K562 (cell line): ENCODE measurements at regions not wholly inside any gene's neighbourhood (a gene's known extent, or its start where the extent isn't known, plus 50 kb on each side); places are given as distances from the start of the nearest gene placed in this dataset.

Source experiments
- ATAC-seq: fragments of 200-7000 bp; cut with Tn5 transposase; 3 replicates; pipeline ENCODE4 v1.9.1; 2020; ENCODE audit warnings: moderate library complexity
- BruUV-seq: library from RNA; stranded (reverse); fragments of 400-500 nt; replicated peaks from 2 replicates; lab custom pipeline; 2021; lab: Mats Ljungman, UMichigan
- CTCF ChIA-PET: fragments of 300-600 bp; formaldehyde crosslinking; extraction: SDS; loops from one replicate; lab custom pipeline; 2021; ENCODE audit warnings: low intra/inter-chr PET ratio; lab: Yijun Ruan, JAX
- POLR2A ChIA-PET: fragments of 300-600, 350-650 bp; sonication (Branson Sonifier 250); formaldehyde crosslinking; extraction: SDS; loops from one replicate; lab custom pipeline; 2021; ENCODE audit warnings: antibody characterized with exemption, inconsistent platforms; lab: Yijun Ruan, JAX
- DNase-seq, 4 experiments: peaks; one replicate each; pipeline versions ENCODE4 v3.0.0 to v3.0.0-alpha.2; 2011 to 2018; ENCODE audit warnings: low spot score in 3 of 4, mixed read lengths in 3 of 4; ENCODE audit errors: extremely low read depth in 1 of 4
- FAIRE-seq: peaks from 2 replicates; lab custom pipeline; 2011; peaks lifted over from hg19 to GRCh38; lab: Jason Lieb, UNC
- H2AFZ ChIP-seq: 2 replicates; pipeline ENCODE4 v1.6.0; 2011; ENCODE audit warnings: low read depth, low read length, control low read depth, inconsistent platforms
- H3K27ac ChIP-seq: fragments of 200-600 bp; 3 replicates; pipeline ENCODE4 v1.8.0; 2011; ENCODE audit warnings: low read depth, mild to moderate bottlenecking, control low read depth, inconsistent platforms, low read length, moderate library complexity, mixed read lengths; ENCODE audit errors: extremely low read depth
- H3K27me3 ChIP-seq, 2 experiments: fragments of 300-600 bp in 1 of 2; 2 replicates in 1 of 2; 3 replicates in 1 of 2; pipeline versions ENCODE4 v1.6.0 to v1.8.0; 2011; ENCODE audit warnings: inconsistent platforms in 2 of 2, low read length in 2 of 2, mild to moderate bottlenecking in 1 of 2, mixed read lengths in 1 of 2, moderate library complexity in 1 of 2; ENCODE audit not compliant: control insufficient read depth in 2 of 2, insufficient read depth in 2 of 2
- H3K36me3 ChIP-seq: fragments of 300-600 bp; 3 replicates; pipeline ENCODE4 v1.8.0; 2011; ENCODE audit warnings: mild to moderate bottlenecking, low read length, inconsistent platforms; ENCODE audit not compliant: control insufficient read depth, insufficient read depth
- H3K4me1 ChIP-seq, 2 experiments: fragments of 200-600 bp in 1 of 2; replicated peaks in 1 of 2; 2 replicates in 1 of 2; 3 replicates in 1 of 2; pipeline versions ENCODE4 v1.5.1 to v1.8.0; 2011; ENCODE audit warnings: inconsistent platforms in 2 of 2, low read length in 2 of 2, mild to moderate bottlenecking in 1 of 2, mixed read lengths in 1 of 2, moderate library complexity in 1 of 2; ENCODE audit not compliant: control insufficient read depth in 2 of 2, insufficient read depth in 2 of 2
- H3K4me2 ChIP-seq: 2 replicates; pipeline ENCODE4 v1.6.1; 2011; ENCODE audit warnings: low read length, control low read depth, inconsistent platforms, mixed read lengths; ENCODE audit not compliant: insufficient read depth
- H3K4me3 ChIP-seq: fragments of 200-600 bp; sonication (generic), shearing (Covaris generic); 2 replicates; pipeline ENCODE4 v1.5.1; 2016; ENCODE audit warnings: control low read depth, inconsistent platforms
- H3K79me2 ChIP-seq: fragments of 200-600 bp; 3 replicates; pipeline ENCODE4 v1.8.0; 2011; ENCODE audit warnings: low read length, inconsistent platforms; ENCODE audit not compliant: control insufficient read depth, insufficient read depth
- H3K9ac ChIP-seq, 2 experiments: 2 replicates each; pipeline versions ENCODE4 v1.6.0 to v1.6.1; 2011; ENCODE audit warnings: low read depth in 2 of 2, low read length in 2 of 2, control low read depth in 1 of 2, inconsistent platforms in 1 of 2, mild to moderate bottlenecking in 1 of 2, mixed read lengths in 1 of 2; ENCODE audit not compliant: insufficient read depth in 1 of 2
- H3K9me1 ChIP-seq: one replicate; pipeline ENCODE4 v1.6.0; 2011; ENCODE audit warnings: inconsistent platforms, mild to moderate bottlenecking, low read length, moderate library complexity; ENCODE audit not compliant: control insufficient read depth, insufficient read depth
- H3K9me3 ChIP-seq: replicated peaks from 2 replicates; pipeline ENCODE4 v1.5.1; 2011; ENCODE audit warnings: low read depth, low read length, inconsistent platforms; ENCODE audit not compliant: control insufficient read depth, insufficient read depth
- H4K20me1 ChIP-seq: replicated peaks from 2 replicates; pipeline ENCODE4 v1.6.1; 2011; ENCODE audit warnings: low read length, inconsistent platforms, mixed read lengths; ENCODE audit not compliant: control insufficient read depth, insufficient read depth
- BACH1 ChIP-seq: fragments of 200-800 bp; sonication (Bioruptor generic); IDR thresholded peaks from 2 replicates; pipeline ENCODE4 v1.6.1; 2016; ENCODE audit warnings: missing genetic modification characterization, missing compliant biosample characterization
- CBFB ChIP-seq: sonication (generic); formaldehyde crosslinking; IDR thresholded peaks from 2 replicates; pipeline ENCODE4 v1.4.0; 2020; ENCODE audit warnings: mild to moderate bottlenecking, missing genetic modification reagents
- MCM3 ChIP-seq: fragments of 450-650 bp; IDR thresholded peaks from 2 replicates; pipeline ENCODE4 v1.6.1; 2016
- NR1H2 ChIP-seq: sonication (generic); formaldehyde crosslinking; IDR thresholded peaks from 2 replicates; pipeline ENCODE4 v1.4.0; 2020; ENCODE audit warnings: mild to moderate bottlenecking, missing genetic modification reagents
- POLR2G ChIP-seq: fragments of 200-400 bp; formaldehyde crosslinking; IDR thresholded peaks from 2 replicates; pipeline ENCODE4 v1.6.1; 2017; ENCODE audit warnings: low read depth, mild to moderate bottlenecking, antibody characterized with exemption, low read length, moderate library complexity
- RBM34 ChIP-seq: fragments of 200-400 bp; formaldehyde crosslinking; IDR thresholded peaks from 2 replicates; pipeline ENCODE4 v1.6.1; 2018; ENCODE audit warnings: low read length, borderline replicate concordance; ENCODE audit not compliant: insufficient read depth
- RBM39 ChIP-seq: fragments of 200-400 bp; formaldehyde crosslinking; optimal IDR thresholded peaks from 2 replicates; pipeline ENCODE3; 2018; ENCODE audit warnings: low read depth, low read length
- SAFB2 ChIP-seq: fragments of 200-400 bp; formaldehyde crosslinking; IDR thresholded peaks from 2 replicates; pipeline ENCODE4 v1.6.1; 2018; ENCODE audit warnings: borderline replicate concordance, low read length, low read depth, moderate library complexity; ENCODE audit not compliant: severe bottlenecking
- SOX6 ChIP-seq: fragments of 450-650 bp; IDR thresholded peaks from 2 replicates; pipeline ENCODE4 v1.6.1; 2014; ENCODE audit warnings: mild to moderate bottlenecking
- ZSCAN32 ChIP-seq: fragments of 450-650 bp; formaldehyde crosslinking; IDR thresholded peaks from 2 replicates; pipeline ENCODE4 v1.4.0; 2020; ENCODE audit warnings: mild to moderate bottlenecking, moderate library complexity
- WGBS: fragments of 100-300 bp; shearing (Covaris generic); methylation state at CpG from one replicate; pipeline ENCODE4 v1.1.6; 2016; ENCODE audit warnings: low coverage, mixed read lengths; ENCODE audit not compliant: insufficient coverage; ENCODE audit errors: missing lambda C conversion rate; 5-methylcytosine and 5-hydroxymethylcytosine counted together
- in situ Hi-C: fragments of 300-500 bp; cut with MboI; formaldehyde crosslinking; loops from 4 replicates; pipeline ENCODE4 v1.15.0; 2018; ENCODE audit warnings: inconsistent platforms, mixed read lengths
- intact Hi-C: fragments of 100-400 bp; cut with micrococcal nuclease; formaldehyde crosslinking; loops from 2 replicates; pipeline ENCODE4 v1.14.2; 2022
- TF ChIP-seq, protein P1 (sequence below), 2 experiments: fragments of 450-650 bp in 1 of 2; sonication (generic) in 1 of 2; formaldehyde crosslinking in 1 of 2; IDR thresholded peaks in 1 of 2; conservative IDR thresholded peaks in 1 of 2; 2 replicates each; pipeline versions ENCODE4 v1.6.1 to v1.8.1; 2016 to 2023; ENCODE audit warnings: mild to moderate bottlenecking in 2 of 2, moderate library complexity in 2 of 2, inconsistent platforms in 1 of 2, missing genetic modification reagents in 1 of 2

DNA sequence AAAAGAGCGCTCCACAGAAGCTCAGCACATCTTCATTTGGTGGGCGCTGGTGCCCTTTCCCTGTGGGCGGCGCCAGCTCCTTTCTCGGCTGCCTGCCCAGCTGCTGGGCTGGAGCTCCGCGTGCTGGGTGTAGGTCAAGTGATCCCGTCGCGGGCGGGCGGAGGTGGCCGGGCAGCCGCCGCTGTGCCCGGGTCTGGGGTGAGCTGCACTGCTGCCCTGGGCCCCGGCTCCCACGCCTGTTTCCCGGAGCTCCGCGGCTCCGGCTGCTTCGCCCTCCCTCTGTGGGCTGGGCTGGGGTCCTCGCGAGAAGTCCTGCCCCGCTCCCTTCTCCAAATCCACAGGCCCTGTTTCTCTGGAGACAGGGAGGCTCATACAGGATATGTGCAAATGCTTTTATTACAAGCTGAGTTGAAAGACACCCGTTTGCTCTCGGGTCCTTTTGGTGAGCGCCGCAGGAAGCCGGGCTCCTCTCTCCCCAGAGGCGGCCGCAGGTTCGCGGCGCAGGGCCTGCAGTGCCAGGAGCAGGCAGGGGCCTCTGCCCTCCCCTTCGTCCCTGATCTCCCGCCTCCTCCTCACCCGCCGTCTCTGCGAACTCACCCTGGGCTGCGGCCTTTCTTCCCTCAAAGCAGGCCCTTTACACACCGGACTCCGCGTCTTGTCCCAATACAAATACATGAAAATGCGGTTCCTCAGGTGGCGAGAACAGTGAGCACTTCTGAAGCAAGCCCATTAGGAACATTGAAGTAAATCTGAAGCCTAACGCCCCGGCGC is 67.8 kb upstream of the CAPRIN2 start:
- ChIA-PET POLR2A (no interaction called here), CTCF (no interaction called here)
- ATAC-seq (peak; percentile 57), FAIRE-seq (no peak), DNase-seq (no peak)
- TF ChIP-seq ZSCAN32 (CRISPR knock-in tag), result no peak
- TF ChIP-seq, protein P1, sequence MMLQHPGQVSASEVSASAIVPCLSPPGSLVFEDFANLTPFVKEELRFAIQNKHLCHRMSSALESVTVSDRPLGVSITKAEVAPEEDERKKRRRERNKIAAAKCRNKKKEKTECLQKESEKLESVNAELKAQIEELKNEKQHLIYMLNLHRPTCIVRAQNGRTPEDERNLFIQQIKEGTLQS (IDR thresholded peaks at IDR 0.05), result no peak
- TF ChIP-seq, protein P1 (CRISPR knock-in tag; conservative IDR thresholded peaks at IDR 0.05), result no peak
- no peak for TF ChIP-seq NR1H2 (CRISPR knock-in tag)
- TF ChIP-seq SAFB2, result no peak
- no peak for TF ChIP-seq BACH1 (tag)
- no peak for TF ChIP-seq RBM39
- TF ChIP-seq CBFB (CRISPR knock-in tag), result no peak
- no peak for TF ChIP-seq POLR2G
- TF ChIP-seq MCM3, result no peak
- TF ChIP-seq SOX6, result no peak
- no peak for TF ChIP-seq RBM34
- Histone ChIP-seq H3K27ac (no peak overlapping the region), H3K4me1 (peaks cover 0 to 12% of the 10 kb centered on the region in 2 experiments; a peak in 1 of 5 replicates), H3K9me1 (no peaks in the 10 kb centered on the region), H3K27me3 (peaks cover 8 to 42% of the 10 kb centered on the region in 2 experiments; a peak in 4 of 5 replicates), H3K4me3 (no peak overlapping the region), H3K4me2 (no peak overlapping the region), H3K36me3 (no peaks in the 10 kb centered on the region), H2AFZ (no peak overlapping the region), H3K9me3 (no peaks in the 10 kb centered on the region), H3K79me2 (no peaks in the 10 kb centered on the region), H4K20me1 (no peaks in the 10 kb centered on the region), H3K9ac (peak overlapping the region in 1 of 2 experiments; percentile 7; a peak in 1 of 4 replicates)
- WGBS, result 22% methylated on average over 44 of the region's 50 CpGs
- intact Hi-C loops (no loop called here), in situ Hi-C loops (loop anchor here (25.0 kb wide), 1 partner anchor 635 kb away; no protein-coding TSS in a partner anchor)
- BruUV-seq, result no TSS peak
